ENCODE measurements at regions not wholly inside any gene's neighbourhood (a gene's known extent, or its start where the extent isn't known, plus 50 kb on each side); places are given as distances from the start of the nearest gene placed in this dataset.
A peak's percentile ranks its signal among the peaks of the same experiment; 100 is the strongest.

GRCh38 chr2:103810875-103811274 lies 1043.0 kb upstream of the POU3F3 start:
- no peak for DNase-seq (ENCODE audit: low spot score)

GRCh38 chr2:103814016-103814415 lies 1039.9 kb upstream of the POU3F3 start:
- DNase-seq (ENCODE audit: low spot score): no peak

- DNase-seq (ENCODE audit: low spot score): no peak
These were observed 1038.2 kb upstream of the POU3F3 start for GRCh38 chr2:103815731-103816130.

GRCh38 chr2:103817746-103818145 lies 1036.2 kb upstream of the POU3F3 start:
- DNase-seq (ENCODE audit: low spot score): no peak

DNA sequence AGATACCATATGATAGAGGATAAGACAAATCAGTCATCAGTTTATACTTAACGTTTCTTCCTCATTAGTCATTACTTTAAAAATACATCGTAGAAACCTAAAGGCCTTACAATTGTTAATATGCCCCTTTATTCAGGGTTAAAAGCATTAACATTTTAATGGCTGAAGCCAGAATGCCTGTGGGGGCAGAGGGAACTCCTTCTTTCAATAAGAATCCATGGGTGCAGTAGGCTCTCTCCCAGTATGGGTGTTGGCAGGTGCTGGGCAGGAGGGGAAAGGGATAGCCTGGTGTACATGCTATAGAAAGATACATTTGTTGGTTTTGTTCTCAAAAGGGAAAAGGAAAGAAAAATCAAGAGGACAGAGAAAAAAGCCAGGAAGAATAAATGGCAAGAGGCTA lies 1035.7 kb upstream of the POU3F3 start:
- no peak for DNase-seq (ENCODE audit: low spot score)

DNA sequence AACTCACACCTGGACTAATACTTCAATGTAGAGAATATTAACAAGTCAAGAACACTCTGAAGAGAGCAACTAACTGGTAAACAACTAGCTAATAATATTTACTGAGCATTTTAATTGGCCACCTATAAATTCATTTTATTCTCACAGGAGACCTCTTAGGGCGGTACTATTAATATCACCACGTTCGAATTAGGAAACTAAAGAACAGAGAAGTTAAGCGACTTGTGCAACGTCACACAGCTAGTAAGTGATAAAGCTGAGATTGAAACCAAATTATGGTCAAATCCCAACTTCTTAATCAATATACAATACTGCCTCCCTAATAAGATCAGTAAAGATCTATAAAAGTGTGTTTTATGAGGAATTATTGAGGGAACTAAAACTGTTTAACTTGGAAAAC lies 1034.3 kb upstream of the POU3F3 start:
- no peak for DNase-seq (ENCODE audit: low spot score)

DNA sequence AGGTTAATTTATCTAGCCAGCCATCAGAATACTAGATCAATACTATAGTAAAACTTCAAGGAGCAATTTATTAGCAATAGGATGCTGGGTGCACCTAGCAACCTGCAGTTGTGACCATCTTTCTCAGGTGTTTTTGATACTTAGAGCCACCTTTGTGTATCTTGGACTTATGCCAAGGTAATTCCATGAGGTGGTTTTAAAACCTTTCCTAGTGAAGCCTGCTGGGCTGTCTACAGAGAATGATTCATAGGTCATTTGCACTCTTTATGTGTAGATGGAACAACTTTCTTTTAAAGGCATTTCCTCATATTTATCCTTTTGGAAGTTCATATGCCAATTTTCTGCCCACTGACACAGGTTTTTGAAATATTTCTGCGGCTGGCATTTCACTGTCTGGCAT lies 1030.1 kb upstream of the POU3F3 start:
- DNase-seq (ENCODE audit: low spot score): peak; percentile 54

DNA sequence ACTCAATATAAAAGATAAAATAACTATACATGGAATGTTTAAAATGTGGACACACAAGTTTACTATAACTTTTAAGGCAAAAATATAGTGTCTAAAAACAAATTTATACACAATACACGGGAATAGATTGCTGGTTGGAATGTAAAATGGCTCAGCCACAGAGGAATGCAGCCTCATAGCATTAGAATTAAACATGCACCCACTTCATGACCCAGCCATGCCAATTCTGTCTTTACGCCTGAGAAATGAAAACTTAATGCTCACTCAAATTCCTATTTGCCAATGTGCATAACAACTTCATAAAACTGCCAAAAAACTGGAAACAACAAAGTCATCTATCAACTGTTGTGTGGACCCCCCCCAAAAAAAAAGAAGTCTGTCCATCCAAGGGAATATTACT lies 1006.6 kb upstream of the POU3F3 start:
- no peak for DNase-seq (ENCODE audit: low spot score)

DNA sequence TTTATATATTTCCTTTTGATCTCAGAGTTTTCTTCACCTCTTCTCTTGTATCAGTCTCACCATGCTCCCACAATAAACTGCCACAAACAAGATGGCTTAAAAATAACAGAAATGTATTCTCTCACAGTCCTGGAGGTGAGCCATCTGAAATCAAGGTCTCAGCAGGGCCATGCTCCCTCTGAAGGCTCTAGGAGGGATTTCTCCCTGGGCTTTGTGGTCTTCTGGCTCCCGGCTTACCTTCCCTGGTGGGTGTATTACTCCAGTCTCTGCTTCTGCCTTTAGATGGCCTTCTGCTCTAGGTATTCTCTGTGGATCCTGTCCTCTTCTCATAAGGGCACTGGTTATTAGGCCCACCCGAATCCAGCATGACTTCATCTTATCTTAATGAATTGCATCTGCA lies 994.7 kb upstream of the POU3F3 start:
- no peak for DNase-seq (ENCODE audit: low spot score)

DNA sequence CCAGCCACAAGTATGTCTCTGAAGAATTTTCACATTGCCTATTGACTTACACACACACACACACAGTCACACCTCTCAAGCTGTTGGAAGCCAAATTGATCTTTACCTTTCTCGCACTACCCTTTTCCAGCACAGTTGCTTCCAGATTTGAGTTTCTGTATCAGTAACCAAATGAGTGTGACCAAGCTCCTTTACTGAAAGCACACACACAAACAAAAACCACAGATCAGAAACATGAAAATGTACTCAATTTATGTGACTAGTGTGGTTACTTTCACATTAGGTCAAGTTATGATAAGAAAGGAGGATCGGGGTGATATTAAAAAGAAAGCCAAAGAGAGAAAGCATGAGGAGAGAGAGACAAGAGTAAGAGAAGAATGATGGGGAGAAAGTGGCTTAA lies 993.9 kb upstream of the POU3F3 start:
- no peak for DNase-seq (ENCODE audit: low spot score)

GRCh38 chr2:103868396-103868795 lies 985.5 kb upstream of the POU3F3 start:
- DNase-seq (ENCODE audit: low spot score): no peak

DNA sequence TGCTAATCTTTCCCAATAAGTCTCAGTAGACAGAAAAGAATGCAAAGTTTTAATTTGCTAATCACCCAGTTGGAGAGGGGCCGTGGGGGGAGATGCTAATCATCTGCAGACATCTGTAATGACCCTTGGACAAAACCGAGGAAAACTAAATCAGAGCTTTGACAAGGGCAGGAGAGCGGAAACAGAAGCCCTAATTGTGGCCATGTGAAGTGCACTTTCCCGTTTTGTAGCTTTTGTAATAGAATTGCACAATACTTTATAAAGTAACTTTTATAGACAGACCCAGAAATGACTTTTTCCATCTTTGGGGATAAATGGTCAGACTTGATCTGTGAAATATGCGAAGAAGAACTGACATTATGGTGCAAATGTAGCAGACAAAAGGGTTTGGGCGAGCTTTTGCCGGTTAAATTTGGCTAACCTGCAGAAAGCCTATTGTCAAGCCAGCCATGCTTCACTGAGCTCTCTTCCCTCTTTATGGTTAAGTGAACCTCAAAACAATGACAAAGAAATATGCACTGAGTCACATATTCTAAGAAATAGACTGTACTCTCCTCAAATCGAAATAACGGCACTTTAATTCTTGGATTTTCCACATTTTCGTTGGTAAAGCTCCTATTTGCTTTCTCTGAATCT lies 980.1 kb upstream of the POU3F3 start:
- DNase-seq (ENCODE audit: low spot score): no peak

- no peak for DNase-seq (ENCODE audit: low spot score)
These were observed 978.8 kb upstream of the POU3F3 start for GRCh38 chr2:103875131-103875530.

DNA sequence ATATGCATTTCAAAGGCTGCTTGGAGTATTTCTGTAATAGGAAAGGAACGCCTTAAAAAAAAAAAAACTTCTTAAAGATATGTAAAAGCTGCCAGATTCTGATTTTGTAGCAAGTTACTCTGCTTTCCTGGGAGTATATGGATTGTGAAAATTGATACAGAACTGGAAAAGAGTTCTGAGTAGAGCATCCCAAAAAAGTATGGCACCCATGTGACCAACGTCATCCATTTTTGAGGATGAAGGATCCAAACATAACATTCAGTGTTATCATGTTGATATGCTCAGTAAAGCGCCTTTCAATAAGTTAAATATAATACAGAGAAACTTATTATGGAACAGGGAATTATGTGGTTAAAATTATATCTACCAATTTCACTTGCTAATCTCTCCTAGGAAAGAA lies 978.4 kb upstream of the POU3F3 start:
- DNase-seq (ENCODE audit: low spot score): no peak

DNA sequence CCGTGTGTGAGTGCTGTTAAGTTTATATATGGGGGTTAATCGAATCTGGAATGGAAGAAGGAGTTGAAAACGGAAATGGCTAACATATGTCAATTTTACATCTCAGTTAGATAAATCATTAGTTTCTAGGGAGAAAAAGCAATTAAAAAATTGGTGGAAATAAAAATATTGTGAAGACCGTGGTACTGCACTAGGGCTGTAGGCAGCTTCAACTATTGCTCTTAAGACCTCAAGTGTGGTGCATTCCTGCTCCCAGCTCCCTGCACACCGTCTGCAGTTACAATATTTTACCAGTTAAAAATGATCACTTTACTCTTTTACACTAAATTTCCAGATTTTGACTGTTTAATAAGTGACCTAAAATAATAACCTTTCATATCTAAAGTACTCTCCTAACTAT lies 977.3 kb upstream of the POU3F3 start:
- DNase-seq (ENCODE audit: low spot score): no peak

- no peak for DNase-seq (ENCODE audit: low spot score)
These were observed 974.8 kb upstream of the POU3F3 start for GRCh38 chr2:103879101-103879500.

GRCh38 chr2:103880081-103880834 lies 973.7 kb upstream of the POU3F3 start:
- DNase-seq (ENCODE audit: low spot score): no peak

GRCh38 chr2:103887625-103888024 lies 966.3 kb upstream of the POU3F3 start:
- DNase-seq (ENCODE audit: low spot score): no peak

DNA sequence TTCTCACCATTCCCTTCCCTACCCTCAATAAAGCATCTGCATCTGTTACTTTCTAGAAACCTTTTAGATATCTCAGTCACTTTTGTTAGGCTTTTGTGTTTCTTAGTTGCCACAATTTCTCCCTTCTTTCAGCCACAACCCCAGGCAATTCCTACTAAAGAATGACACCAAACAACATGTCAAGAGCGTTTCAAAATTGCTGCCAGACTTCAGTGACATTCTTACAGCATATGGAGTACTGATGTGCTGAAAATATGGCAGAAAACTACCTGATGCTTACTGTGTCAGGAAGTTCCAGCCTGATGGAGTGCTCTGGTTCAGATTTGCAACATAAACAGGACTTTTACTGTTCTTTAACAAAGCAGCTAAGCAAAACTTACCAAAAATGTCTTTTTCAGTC lies 957.7 kb upstream of the POU3F3 start:
- DNase-seq (ENCODE audit: low spot score): no peak

DNA sequence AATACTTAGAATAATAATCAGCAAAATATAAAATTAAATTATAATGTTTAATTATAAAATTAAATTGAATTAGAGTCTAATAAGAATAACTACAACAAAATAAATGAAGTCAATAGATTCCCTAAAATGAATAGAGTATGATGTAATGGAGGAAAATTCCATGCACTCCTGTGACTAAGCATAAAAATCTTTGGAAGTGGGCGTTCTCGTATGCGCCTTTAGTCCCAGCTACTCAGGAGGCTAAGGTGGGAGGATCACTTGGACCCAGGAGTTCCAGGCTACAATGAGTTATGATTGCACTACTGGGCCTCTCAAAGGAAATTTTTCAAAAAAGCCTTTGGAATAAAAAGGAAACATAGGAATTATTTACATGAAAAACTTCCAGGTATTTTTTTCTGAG lies 955.4 kb upstream of the POU3F3 start:
- no peak for DNase-seq (ENCODE audit: low spot score)

- no peak for DNase-seq (ENCODE audit: low spot score)
These were observed 951.6 kb upstream of the POU3F3 start for GRCh38 chr2:103902347-103902746.

- no peak for DNase-seq (ENCODE audit: low spot score)
These were observed 932.8 kb upstream of the POU3F3 start for GRCh38 chr2:103921161-103921560.

- DNase-seq (ENCODE audit: low spot score): no peak
These were observed 911.7 kb upstream of the POU3F3 start for GRCh38 chr2:103942199-103942598.

DNA sequence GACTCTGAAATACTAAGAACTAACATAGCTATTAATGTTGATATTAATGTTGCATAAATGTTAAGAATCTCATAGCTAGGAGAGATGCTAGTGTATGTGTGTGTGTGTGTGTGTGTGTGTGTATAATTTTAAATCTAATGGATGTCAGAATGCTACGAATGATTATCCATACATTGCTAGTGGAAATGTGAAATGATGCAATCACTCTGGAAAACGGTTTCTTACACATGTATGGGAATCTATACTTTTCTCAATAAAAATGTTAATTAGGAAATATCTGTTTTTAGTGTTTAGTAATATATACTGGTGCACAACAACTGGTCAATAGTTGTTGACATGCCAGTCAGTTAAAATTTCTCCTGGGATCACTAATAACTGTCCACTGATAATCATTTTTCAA lies 908.8 kb upstream of the POU3F3 start:
- no peak for DNase-seq (ENCODE audit: low spot score)
